ENCODE measurements at regions not wholly inside any gene's neighbourhood (a gene's known extent, or its start where the extent isn't known, plus 50 kb on each side); places are given as distances from the start of the nearest gene placed in this dataset.

- TF ChIP-seq POLR2AphosphoS5 (IDR thresholded peaks at IDR 0.05): no peak
- no peak for TF ChIP-seq MXI1 (conservative IDR thresholded peaks at IDR 0.05; ENCODE audit: poor library complexity, severe bottlenecking)
- TF ChIP-seq CTCF (IDR thresholded peaks at IDR 0.05; ENCODE audit: poor library complexity, severe bottlenecking): no peak
- TF ChIP-seq TAF1 (IDR thresholded peaks at IDR 0.05; ENCODE audit: low read depth): no peak
- TF ChIP-seq EZH2 (IDR thresholded peaks at IDR 0.05; ENCODE audit: borderline replicate concordance, insufficient read depth, low read length, poor library complexity, severe bottlenecking): no peak
- no peak for TF ChIP-seq RAD21 (conservative IDR thresholded peaks at IDR 0.05)
- no peak for TF ChIP-seq SMC3 (conservative IDR thresholded peaks at IDR 0.05; ENCODE audit: poor library complexity)
- TF ChIP-seq EP300 (conservative IDR thresholded peaks at IDR 0.05; ENCODE audit: poor library complexity, severe bottlenecking): no peak
- no peak for TF ChIP-seq REST (IDR thresholded peaks at IDR 0.05; ENCODE audit: borderline replicate concordance)
- Histone ChIP-seq H3K4me2 (ENCODE audit: low read length) (no peak overlapping the region), H2AFZ (ENCODE audit: low read depth, low read length) (no peak overlapping the region), H3K9me2 (ENCODE audit: insufficient read depth, low read length) (no peaks in the 10 kb centered on the region), H3K4me3 (ENCODE audit: low read length) (no peak overlapping the region), H3K27me3 (ENCODE audit: insufficient read depth, low read depth, low read length) (no peaks in the 10 kb centered on the region), H3F3A (ENCODE audit: insufficient read depth, low read length, poor library complexity, severe bottlenecking) (no peaks in the 10 kb centered on the region), H3K79me2 (replicated peaks; ENCODE audit: insufficient read depth, low read length) (no peaks in the 10 kb centered on the region), H3K9ac (ENCODE audit: low read length) (no peak overlapping the region), H4K20me1 (ENCODE audit: insufficient read depth) (no peaks in the 10 kb centered on the region), H3K27ac (ENCODE audit: low read length) (no peak overlapping the region), H3K9me3 (ENCODE audit: low read length) (no peaks in the 10 kb centered on the region), H3K36me3 (ENCODE audit: insufficient read depth, low read length) (no peaks in the 10 kb centered on the region)
Observed at GRCh38 chr2:138830547-138830946, 50.4 kb upstream of the NXPH2 start.

Small RNAs in the stretch of these regions (small RNA-seq; reads per million reads assigned to genes)
- gene RF00139 (0 reads per million in 3 experiments), gene RN7SKP286 (0 reads per million in 3 experiments)
